GM12878 (cell line): ENCODE measurements at regions not wholly inside any gene's neighbourhood (a gene's known extent, or its start where the extent isn't known, plus 50 kb on each side); places are given as distances from the start of the nearest gene placed in this dataset.

Experiments used
- ATAC-seq: fragments of 200-7000 bp; cut with Tn5 transposase; 3 replicates; pipeline ENCODE4 v1.9.1; 2020; ENCODE audit warnings: mild to moderate bottlenecking, moderate library complexity
- BruUV-seq: library from RNA; stranded (reverse); fragments of 400-500 nt; replicated peaks from 2 replicates; lab custom pipeline; 2021; lab: Mats Ljungman, UMichigan
- CTCF ChIA-PET: fragments of 300-600 bp; sonication (Branson Sonifier 250); formaldehyde crosslinking; extraction: SDS; loops from one replicate; lab custom pipeline; 2021; ENCODE audit warnings: inconsistent platforms; lab: Yijun Ruan, JAX
- POLR2A ChIA-PET: fragments of 350-600 bp; formaldehyde crosslinking; extraction: SDS; loops from one replicate; lab custom pipeline; 2021; ENCODE audit warnings: inconsistent platforms; lab: Charles Lee
- RAD21 ChIA-PET: fragments of 300-600 bp; sonication (Branson Sonifier 250); formaldehyde crosslinking; loops from one replicate; lab custom pipeline; 2023; ENCODE audit warnings: antibody characterized with exemption; ENCODE audit not compliant: unreplicated experiment; lab: Charles Lee
- SMC1A ChIA-PET: fragments of 300-600 bp; sonication (Branson Sonifier 250); formaldehyde crosslinking; loops from one replicate; lab custom pipeline; 2023; ENCODE audit not compliant: unreplicated experiment, uncharacterized antibody; lab: Charles Lee
- DNase-seq: peaks from one replicate; pipeline ENCODE4 v3.0.0-alpha.2; 2011; ENCODE audit warnings: low read depth, low spot score
- FAIRE-seq: peaks from 3 replicates; lab custom pipeline; 2011; peaks lifted over from hg19 to GRCh38; lab: Jason Lieb, UNC
- H2AFZ ChIP-seq: 2 replicates; pipeline ENCODE4 v1.6.0; 2011; ENCODE audit warnings: low read depth, low read length, control low read depth; ENCODE audit not compliant: control insufficient read depth
- H3K27ac ChIP-seq: 2 replicates; pipeline ENCODE4 v1.5.1; 2011; ENCODE audit warnings: control low read depth; ENCODE audit not compliant: control insufficient read depth, insufficient read depth
- H3K27me3 ChIP-seq, 2 experiments: replicated peaks in 1 of 2; 2 replicates each; pipeline versions ENCODE4 v1.6.0 to v1.6.1; 2011; ENCODE audit warnings: low read length in 1 of 2; ENCODE audit not compliant: control insufficient read depth in 2 of 2, insufficient read depth in 2 of 2
- H3K36me3 ChIP-seq, 2 experiments: 2 replicates each; pipeline ENCODE4 v1.5.1; 2011; ENCODE audit warnings: low read length in 1 of 2; ENCODE audit not compliant: control insufficient read depth in 2 of 2, insufficient read depth in 2 of 2
- H3K4me1 ChIP-seq: 2 replicates; pipeline ENCODE4 v1.6.1; 2011; ENCODE audit warnings: mild to moderate bottlenecking, low read length, moderate library complexity, mixed read lengths; ENCODE audit not compliant: control insufficient read depth, insufficient read depth
- H3K4me2 ChIP-seq: 2 replicates; pipeline ENCODE4 v1.6.0; 2011; ENCODE audit warnings: control low read depth; ENCODE audit not compliant: control insufficient read depth, insufficient read depth
- H3K4me3 ChIP-seq: fragments of 200-600 bp; sonication (generic); 2 replicates; pipeline ENCODE4 v1.5.1; 2016
- H3K79me2 ChIP-seq: 2 replicates; pipeline ENCODE4 v1.6.0; 2011; ENCODE audit warnings: low read length; ENCODE audit not compliant: control insufficient read depth, insufficient read depth
- H3K9ac ChIP-seq: 2 replicates; pipeline ENCODE4 v1.8.0; 2011; ENCODE audit warnings: low read length, control low read depth, mixed read lengths; ENCODE audit not compliant: control insufficient read depth, insufficient read depth
- H3K9me3 ChIP-seq: replicated peaks from 3 replicates; pipeline ENCODE4 v1.5.1; 2011; ENCODE audit warnings: mild to moderate bottlenecking, low read length; ENCODE audit not compliant: control insufficient read depth, insufficient read depth
- H4K20me1 ChIP-seq: 2 replicates; pipeline ENCODE4 v1.6.0; 2011; ENCODE audit not compliant: control insufficient read depth, insufficient read depth
- CHD1 ChIP-seq: IDR thresholded peaks from 2 replicates; pipeline ENCODE4 v1.6.1; 2012; ENCODE audit warnings: low read depth, low read length, improper control_type of control experiment
- HSF1 ChIP-seq: fragments of 150-350 bp; IDR thresholded peaks from 2 replicates; pipeline ENCODE4 v1.6.1; 2014; ENCODE audit warnings: mild to moderate bottlenecking, low read depth, low read length
- JUNB ChIP-seq: IDR thresholded peaks from 2 replicates; pipeline ENCODE4 v1.6.1; 2016; ENCODE audit warnings: antibody characterized with exemption, mild to moderate bottlenecking
- KDM1A ChIP-seq: fragments of 200-600 bp; sonication (generic); IDR thresholded peaks from 2 replicates; pipeline ENCODE4 v1.6.1; 2016; ENCODE audit warnings: borderline replicate concordance
- MYB ChIP-seq: fragments of 150-350 bp; IDR thresholded peaks from 2 replicates; pipeline ENCODE4 v1.6.1; 2014; ENCODE audit warnings: mild to moderate bottlenecking, low read depth, low read length, borderline replicate concordance
- NFXL1 ChIP-seq: fragments of 450-650 bp; IDR thresholded peaks from 2 replicates; pipeline ENCODE4 v1.6.1; 2017; ENCODE audit warnings: antibody characterized with exemption, mild to moderate bottlenecking, borderline replicate concordance
- NKRF ChIP-seq: fragments of 450-650 bp; conservative IDR thresholded peaks from 2 replicates; pipeline ENCODE4 v1.6.1; 2017; ENCODE audit warnings: mild to moderate bottlenecking, moderate library complexity
- RBBP5 ChIP-seq: fragments of 200-600 bp; sonication (generic); conservative IDR thresholded peaks from 2 replicates; pipeline ENCODE4 v1.6.1; 2016
- WRNIP1 ChIP-seq: IDR thresholded peaks from 2 replicates; pipeline ENCODE4 v1.6.1; 2011; ENCODE audit warnings: low read depth, low read length, improper control_type of control experiment, borderline replicate concordance
- WGBS: methylation state at CpG from one replicate; pipeline ENCODE4 v1.1.6; 2016; ENCODE audit warnings: low lambda C conversion rate; ENCODE audit not compliant: insufficient replicate concordance, insufficient coverage; ENCODE audit errors: missing lambda C conversion rate; 5-methylcytosine and 5-hydroxymethylcytosine counted together
- in situ Hi-C: fragments of 300-500 bp; cut with MboI; formaldehyde crosslinking; loops from 9 replicates; pipeline ENCODE4 v1.14.3; 2018; ENCODE audit warnings: mixed read lengths
- intact Hi-C: fragments of 100-400 bp; cut with micrococcal nuclease; formaldehyde crosslinking; loops from one replicate; pipeline ENCODE4 v1.14.2; 2022; ENCODE audit not compliant: unreplicated experiment

DNA sequence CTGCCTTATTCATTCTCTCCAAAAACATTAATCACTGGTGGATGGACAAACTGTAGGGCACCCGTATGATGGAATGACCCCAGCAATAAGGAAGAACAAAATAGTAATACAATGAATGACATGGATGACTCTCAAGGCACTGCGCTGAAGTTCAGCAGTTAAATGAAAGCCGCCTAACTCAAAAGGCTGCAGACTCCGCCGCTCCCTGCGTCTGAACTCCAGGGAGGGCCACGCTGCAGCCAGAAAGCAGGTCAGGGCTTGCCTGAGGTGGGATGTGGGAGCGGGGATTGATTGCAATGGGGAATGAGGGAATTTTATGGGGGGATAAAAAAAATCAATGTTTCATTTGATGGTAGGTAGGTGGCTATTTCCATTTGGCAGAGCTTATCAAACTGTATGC lies 86.5 kb upstream of the LAPTM4A start:
- 81% methylated on average over 8 of the region's 8 CpGs for WGBS
- ChIA-PET POLR2A (interaction anchor here (1.2 to 1.4 kb wide), 2 partner anchors 9 to 85 kb away, joined by 3 to 5 read pairs; no protein-coding TSS in a partner anchor), CTCF (interaction anchor here (0.9 to 19.7 kb wide), 3 partner anchors 8 to 86 kb away, joined by 3 to 284 read pairs (median 8); partner anchors contain the start of gene SDC1), SMC1A (interaction anchor here (1.2 to 17.0 kb wide), 4 partner anchors 9 to 86 kb away, joined by 3 to 191 read pairs (median 10); partner anchors contain the start of gene SDC1), RAD21 (interaction anchor here (1.2 to 6.2 kb wide), 2 partner anchors 67 to 86 kb away, joined by 4 to 156 read pairs; partner anchors contain the start of gene SDC1)
- Histone ChIP-seq H3K9ac (no peak overlapping the region), H3K4me3 (no peak overlapping the region), H3K4me1 (peaks cover 2% of the 10 kb centered on the region; the same call in 1 of the 2 replicates), H2AFZ (no peak overlapping the region), H3K79me2 (no peaks in the 10 kb centered on the region), H3K36me3 (no peaks in the 10 kb centered on the region), H3K27ac (no peak overlapping the region), H3K4me2 (no peak overlapping the region), H4K20me1 (no peaks in the 10 kb centered on the region), H3K27me3 (peaks cover 0 to 3% of the 10 kb centered on the region in 2 experiments; a peak in 2 of 4 replicates), H3K9me3 (no peaks in the 10 kb centered on the region)
- in situ Hi-C loops, result no loop called here
- TF ChIP-seq HSF1 (no peak), KDM1A (no peak)
- no peak for DNase-seq
- no peak for ATAC-seq
- intact Hi-C loops, result loop anchor here (5.0 kb wide), 1 partner anchor 34 kb away; no protein-coding TSS in a partner anchor
- no peak for FAIRE-seq
- BruUV-seq, result no TSS peak

- in situ Hi-C loops, result no loop called here
- ChIA-PET SMC1A (interaction anchor here (0.8 to 17.0 kb wide), 6 partner anchors 9 to 189 kb away, joined by 3 to 191 read pairs (median 6); partner anchors contain the start of gene SDC1), CTCF (interaction anchor here (2.0 to 19.7 kb wide), 5 partner anchors 49 to 189 kb away, joined by 5 to 284 read pairs (median 11); partner anchors contain the start of gene SDC1), POLR2A (interaction anchor here (1.2 to 1.3 kb wide), 2 partner anchors 10 to 85 kb away, joined by 3 read pairs; no protein-coding TSS in a partner anchor), RAD21 (interaction anchor here (0.6 to 6.2 kb wide), 7 partner anchors 11 to 87 kb away, joined by 3 to 156 read pairs (median 4); partner anchors contain the start of gene SDC1)
- H3K79me2 ChIP-seq, result no peaks in the 10 kb centered on the region
- intact Hi-C loops, result loop anchor here (5.0 kb wide), 1 partner anchor 35 kb away; no protein-coding TSS in a partner anchor
- no peak overlapping the region for H3K4me2 ChIP-seq
- no peaks in the 10 kb centered on the region for H3K36me3 ChIP-seq
- DNase-seq (no peak), ATAC-seq (no peak), FAIRE-seq (no peak)
- no peak overlapping the region for H3K9ac ChIP-seq
- no peak for TF ChIP-seq NKRF
- no peak for TF ChIP-seq JUNB
- TF ChIP-seq NFXL1, result no peak
- no peak for TF ChIP-seq WRNIP1
- TF ChIP-seq MYB, result no peak
- TF ChIP-seq RBBP5, result no peak
- TF ChIP-seq CHD1, result no peak
- no peak overlapping the region for H3K27ac ChIP-seq
- H3K4me1 ChIP-seq, result peaks cover 2% of the 10 kb centered on the region; the same call in 1 of the 2 replicates
- no peaks in the 10 kb centered on the region for H3K9me3 ChIP-seq
- H2AFZ ChIP-seq, result no peak overlapping the region
- 67% methylated on average over 10 of the region's 10 CpGs for WGBS
- H4K20me1 ChIP-seq, result no peaks in the 10 kb centered on the region
- H3K4me3 ChIP-seq, result no peak overlapping the region
- H3K27me3 ChIP-seq, result peaks cover 0 to 3% of the 10 kb centered on the region in 2 experiments; a peak in 2 of 4 replicates
- BruUV-seq, result no TSS peak
Observed at GRCh38 chr2:20137131-20137571, 85.7 kb upstream of the LAPTM4A start.
